ES-I3 (cell line): ENCODE measurements at regions not wholly inside any gene's neighbourhood (a gene's known extent, or its start where the extent isn't known, plus 50 kb on each side); places are given as distances from the start of the nearest gene placed in this dataset.

Source experiments
- H3K36me3 ChIP-seq: 2 replicates; pipeline ENCODE4 v1.6.1; 2013; ENCODE audit warnings: mild to moderate bottlenecking, low read length, control low read depth, moderate library complexity; ENCODE audit not compliant: insufficient read depth
- H3K4me1 ChIP-seq: 2 replicates; pipeline ENCODE4 v1.6.1; 2013; ENCODE audit warnings: mild to moderate bottlenecking, control low read depth, low read length; ENCODE audit not compliant: insufficient read depth
- H3K9ac ChIP-seq: 2 replicates; pipeline ENCODE4 v1.6.1; 2013; ENCODE audit warnings: low read depth, mild to moderate bottlenecking, low read length, moderate library complexity
- H3K9me3 ChIP-seq: 2 replicates; pipeline ENCODE4 v1.6.1; 2013; ENCODE audit warnings: mild to moderate bottlenecking, low read length, moderate library complexity; ENCODE audit not compliant: control insufficient read depth, insufficient read depth

- Histone ChIP-seq H3K4me1 (no peaks in the 10 kb centered on the region), H3K9me3 (no peaks in the 10 kb centered on the region), H3K9ac (no peak overlapping the region), H3K36me3 (peaks cover 3% of the 10 kb centered on the region; the same call in 1 of the 2 replicates)
These were observed 496.5 kb downstream of the MAFB start for GRCh38 chr20:40192529-40192928.

DNA sequence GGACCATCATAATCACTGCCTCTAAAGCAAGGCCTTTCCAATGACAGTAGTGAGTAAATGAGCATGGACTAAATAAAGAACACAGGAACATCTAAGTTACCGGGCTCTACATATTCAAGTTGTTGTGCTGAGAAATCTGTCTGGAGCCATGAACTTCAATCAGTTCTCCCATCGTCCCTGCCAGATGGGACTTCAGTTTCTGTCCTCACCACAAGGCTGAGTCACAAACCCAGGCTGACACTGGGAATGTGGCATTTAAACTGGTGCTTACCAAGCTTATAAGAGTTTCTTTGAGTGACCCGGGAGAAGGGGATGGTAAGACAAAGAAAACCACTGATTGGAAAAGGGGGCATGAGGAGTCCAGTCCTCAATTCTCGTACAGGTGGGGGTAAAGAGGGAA lies 497.0 kb downstream of the MAFB start:
- H3K9me3 ChIP-seq: no peaks in the 10 kb centered on the region
- H3K4me1 ChIP-seq: no peaks in the 10 kb centered on the region
- H3K36me3 ChIP-seq: no peaks in the 10 kb centered on the region; the same call in 1 of the 2 replicates
- H3K9ac ChIP-seq: no peak overlapping the region

- Histone ChIP-seq H3K4me1 (no peaks in the 10 kb centered on the region), H3K9ac (no peak overlapping the region), H3K9me3 (no peaks in the 10 kb centered on the region), H3K36me3 (no peaks in the 10 kb centered on the region)
These were observed 497.5 kb downstream of the MAFB start for GRCh38 chr20:40191573-40191972.

GRCh38 chr20:40189621-40190020 lies 499.4 kb downstream of the MAFB start:
- Histone ChIP-seq H3K4me1 (no peaks in the 10 kb centered on the region), H3K36me3 (no peaks in the 10 kb centered on the region), H3K9me3 (no peaks in the 10 kb centered on the region), H3K9ac (no peak overlapping the region)

DNA sequence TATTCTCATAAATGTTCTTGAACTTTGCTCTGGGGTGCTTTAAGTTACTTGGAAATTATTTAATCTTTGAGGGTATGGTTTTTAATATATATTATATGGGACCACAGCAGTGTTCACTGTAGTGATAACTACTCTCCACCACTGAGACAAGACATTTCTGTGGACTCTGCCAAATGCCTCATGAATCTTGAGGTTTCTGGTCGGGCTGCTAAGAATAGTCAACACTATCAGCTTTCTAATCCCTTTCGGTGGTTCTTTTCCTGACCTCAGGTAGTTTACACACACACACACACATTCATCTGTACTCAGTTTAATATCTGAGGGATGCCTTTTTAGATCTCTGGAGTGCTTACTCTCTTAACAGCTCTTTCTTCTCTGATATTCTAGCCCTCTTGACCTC lies 500.7 kb downstream of the MAFB start:
- Histone ChIP-seq H3K4me1 (no peaks in the 10 kb centered on the region), H3K9ac (no peak overlapping the region)

DNA sequence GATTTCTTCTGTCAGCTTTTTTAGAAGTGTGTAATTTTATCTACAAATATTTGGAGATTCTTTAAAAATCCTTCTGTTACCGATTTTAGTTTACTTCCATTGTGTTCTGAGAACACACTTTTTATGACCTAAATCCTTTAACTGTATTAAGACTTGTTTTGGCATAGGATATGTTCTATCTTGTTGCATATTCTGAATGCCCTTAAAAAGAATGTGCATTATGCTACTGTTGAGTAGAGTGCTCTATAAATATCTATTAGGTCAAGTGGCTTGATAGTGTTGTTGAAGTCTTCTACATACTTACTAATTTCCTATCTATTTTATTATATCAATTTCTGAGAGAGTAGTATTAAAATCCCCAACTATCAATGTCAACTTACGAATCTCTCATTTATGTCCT lies 502.2 kb downstream of the MAFB start:
- Histone ChIP-seq H3K9ac (no peak overlapping the region), H3K9me3 (no peaks in the 10 kb centered on the region), H3K36me3 (no peaks in the 10 kb centered on the region), H3K4me1 (no peaks in the 10 kb centered on the region)

More for the DNA sequence above, 500.7 kb downstream of the MAFB start:
- Histone ChIP-seq H3K36me3 (no peaks in the 10 kb centered on the region), H3K9me3 (no peaks in the 10 kb centered on the region)

DNA sequence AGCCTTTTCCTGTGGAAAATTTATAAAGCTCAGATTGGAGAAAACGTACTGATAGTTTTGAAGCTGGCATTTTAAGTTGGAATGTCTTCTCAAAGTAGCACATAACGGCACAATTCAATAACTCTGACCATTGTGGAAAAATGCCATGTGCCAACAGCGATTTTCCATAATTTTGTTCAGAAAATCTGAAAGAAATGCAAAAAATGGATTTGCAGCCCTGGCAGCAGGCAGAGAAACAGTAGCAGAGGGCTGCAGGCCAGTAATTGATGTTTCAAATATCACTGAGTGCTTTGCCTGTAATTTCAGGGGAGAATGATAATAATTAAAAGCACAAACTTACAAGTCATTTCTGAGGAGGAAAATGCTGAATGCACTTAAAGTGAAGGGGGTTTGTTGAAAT lies 507.4 kb downstream of the MAFB start:
- no peak overlapping the region for H3K9ac ChIP-seq
- H3K9me3 ChIP-seq: no peaks in the 10 kb centered on the region
- no peaks in the 10 kb centered on the region for H3K36me3 ChIP-seq
- no peaks in the 10 kb centered on the region for H3K4me1 ChIP-seq

GRCh38 chr20:40176098-40176841 lies 512.8 kb downstream of the MAFB start:
- Histone ChIP-seq H3K9ac (no peak overlapping the region), H3K9me3 (no peaks in the 10 kb centered on the region), H3K36me3 (no peaks in the 10 kb centered on the region; the same call in 1 of the 2 replicates), H3K4me1 (peaks cover 13% of the 10 kb centered on the region)

DNA sequence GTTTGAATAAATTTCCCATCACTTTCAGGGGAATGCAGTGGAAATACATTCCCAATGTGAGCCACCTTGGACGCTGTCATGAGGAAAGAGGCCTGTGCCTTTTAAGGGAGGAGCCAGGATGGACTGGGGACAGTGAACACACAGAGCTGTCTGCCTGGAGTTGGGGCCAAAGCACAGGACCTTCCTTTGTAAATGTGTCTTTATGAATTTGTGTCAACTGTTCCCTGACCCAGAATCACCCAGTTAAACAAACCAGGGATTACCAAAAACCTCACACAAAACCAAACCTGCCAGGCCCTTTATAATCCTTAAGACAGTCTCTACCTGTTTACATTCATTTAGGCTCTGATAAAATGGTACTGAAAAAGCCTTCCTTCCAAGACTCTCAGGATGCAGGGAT lies 513.7 kb downstream of the MAFB start:
- Histone ChIP-seq H3K36me3 (no peaks in the 10 kb centered on the region; the same call in 1 of the 2 replicates), H3K9me3 (no peaks in the 10 kb centered on the region), H3K9ac (no peak overlapping the region), H3K4me1 (peaks cover 13% of the 10 kb centered on the region)

DNA sequence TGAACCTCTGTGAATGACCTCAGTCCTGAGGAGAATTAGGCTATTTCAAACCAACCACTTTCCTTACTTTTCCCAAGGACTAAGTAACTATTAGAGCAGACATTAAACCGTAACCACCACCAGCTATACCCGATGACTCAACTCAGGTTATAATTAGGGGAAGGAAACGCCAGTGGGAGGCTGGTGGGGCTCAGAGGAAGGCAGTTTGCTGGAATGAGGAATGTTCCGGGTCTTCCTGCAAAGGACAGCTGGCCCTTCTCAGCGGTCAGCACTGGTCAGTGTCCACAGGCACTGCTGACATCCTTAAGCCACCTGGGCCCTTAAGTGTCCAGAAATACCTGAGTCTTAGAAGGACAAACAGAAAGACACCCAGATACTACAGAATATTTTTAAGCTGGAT lies 515.2 kb downstream of the MAFB start:
- Histone ChIP-seq H3K4me1 (peaks cover 13% of the 10 kb centered on the region), H3K36me3 (no peaks in the 10 kb centered on the region; the same call in 1 of the 2 replicates), H3K9me3 (no peaks in the 10 kb centered on the region), H3K9ac (no peak overlapping the region)

DNA sequence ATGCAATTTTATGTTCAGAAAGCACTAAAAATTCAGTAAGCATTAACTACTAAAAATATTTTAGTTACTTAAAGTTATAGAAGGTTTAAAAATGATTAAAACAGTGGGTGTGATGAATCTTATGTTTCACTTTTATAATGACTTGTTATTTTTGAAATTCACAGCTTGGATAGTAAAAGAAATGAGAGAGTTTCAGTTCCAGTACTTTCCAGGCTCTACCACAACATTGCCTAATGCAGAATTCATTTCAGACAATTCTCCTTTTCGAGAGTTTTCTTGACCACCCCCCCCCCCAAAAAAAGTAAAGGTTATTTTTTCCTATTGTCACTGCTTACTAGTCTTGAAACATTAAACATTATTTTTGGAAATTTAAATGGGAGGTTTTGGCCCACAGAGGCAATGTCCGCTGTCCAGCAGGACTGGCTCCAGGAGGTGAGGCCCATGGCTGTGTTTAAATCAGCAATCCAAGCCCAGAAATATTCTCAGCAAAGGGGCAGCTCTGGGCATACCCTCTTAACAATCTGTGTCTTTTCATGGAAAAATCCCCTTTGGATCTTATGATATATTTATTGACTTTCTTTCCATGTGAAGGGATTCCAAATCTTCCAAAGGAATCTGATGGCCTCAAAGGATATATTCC lies 519.9 kb downstream of the MAFB start:
- Histone ChIP-seq H3K9ac (no peak overlapping the region), H3K4me1 (peaks cover 9% of the 10 kb centered on the region), H3K36me3 (no peaks in the 10 kb centered on the region; the same call in 1 of the 2 replicates), H3K9me3 (no peaks in the 10 kb centered on the region)

- H3K36me3 ChIP-seq: no peaks in the 10 kb centered on the region
- H3K9ac ChIP-seq: no peak overlapping the region
- no peaks in the 10 kb centered on the region for H3K9me3 ChIP-seq
- no peaks in the 10 kb centered on the region for H3K4me1 ChIP-seq
These were observed 527.6 kb downstream of the MAFB start for GRCh38 chr20:40161391-40161790.

DNA sequence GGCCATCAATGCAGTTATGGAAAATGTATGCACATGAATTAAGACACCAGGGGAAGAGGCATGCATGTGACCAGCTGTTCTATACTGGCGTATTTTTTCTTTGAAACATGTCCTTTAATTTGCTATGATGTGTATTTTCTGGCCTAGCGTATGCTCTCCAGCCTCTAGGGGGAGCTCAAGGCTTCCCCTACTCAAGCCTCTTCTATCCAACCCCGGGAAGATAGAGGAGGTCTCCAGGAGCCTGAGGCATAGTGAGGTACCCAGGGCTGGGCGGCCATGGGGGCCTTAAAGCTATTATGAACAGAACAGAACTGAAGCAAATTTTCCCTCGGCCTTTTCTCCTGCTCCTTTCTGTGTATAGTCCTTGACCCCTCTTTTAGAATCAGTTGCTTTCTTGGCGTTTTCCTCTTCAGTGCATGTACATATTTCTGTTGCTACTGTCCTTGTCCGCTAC lies 528.9 kb downstream of the MAFB start:
- Histone ChIP-seq H3K4me1 (no peaks in the 10 kb centered on the region), H3K36me3 (no peaks in the 10 kb centered on the region)

GRCh38 chr20:40159276-40159675 lies 529.8 kb downstream of the MAFB start:
- Histone ChIP-seq H3K4me1 (no peaks in the 10 kb centered on the region), H3K9ac (no peak overlapping the region)

More for the DNA sequence above, 528.9 kb downstream of the MAFB start:
- H3K9ac ChIP-seq: no peak overlapping the region
- H3K9me3 ChIP-seq: no peaks in the 10 kb centered on the region

More at GRCh38 chr20:40159276-40159675, 529.8 kb downstream of the MAFB start:
- no peaks in the 10 kb centered on the region for H3K36me3 ChIP-seq
- H3K9me3 ChIP-seq: no peaks in the 10 kb centered on the region
